HG02938 (cell line): ENCODE measurements at regions not wholly inside any gene's neighbourhood (a gene's known extent, or its start where the extent isn't known, plus 50 kb on each side); places are given as distances from the start of the nearest gene placed in this dataset.
"Not testable (repeated sequence)": the region's sequence is repeated elsewhere in the genome, so short reads cannot be mapped to it uniquely, and the experiment has no call there.

Experiments used
- ATAC-seq: cut with Tn5 transposase; IDR thresholded peaks from one replicate; pipeline ENCODE4 v1.9.1; 2021; ENCODE audit warnings: mild to moderate bottlenecking, moderate library complexity; ENCODE audit not compliant: unreplicated experiment

DNA sequence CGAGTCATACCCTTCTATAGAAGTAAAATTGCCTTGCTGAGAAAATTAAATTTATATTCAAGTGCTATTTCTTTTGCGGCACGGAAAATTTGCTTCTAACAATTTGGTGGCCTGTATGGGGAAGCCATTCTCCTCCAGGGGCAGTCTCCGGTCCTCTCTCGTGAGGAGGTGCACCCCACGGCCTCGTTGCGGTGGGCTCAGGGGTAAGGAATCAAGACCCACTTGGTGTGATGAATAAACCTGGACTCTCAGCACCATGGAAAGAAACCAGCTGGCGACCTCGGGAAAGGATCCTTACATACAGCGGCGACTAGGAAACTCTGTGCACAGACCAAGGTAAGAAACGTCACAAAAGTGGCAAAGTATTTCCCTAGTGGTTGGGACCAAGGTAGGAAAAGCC lies 252.9 kb downstream of the DPY19L2 start:
- ATAC-seq: no peak

- no peak for ATAC-seq
Observed at GRCh38 chr12:63410197-63410596, 258.1 kb downstream of the DPY19L2 start.

GRCh38 chr12:63406781-63407180 lies 255.8 kb upstream of the AVPR1A start:
- no peak for ATAC-seq

GRCh38 chr12:63404611-63405010 lies 253.6 kb upstream of the AVPR1A start:
- ATAC-seq: no peak

- ATAC-seq: no peak
Observed at GRCh38 chr12:63403256-63403655, 252.3 kb upstream of the AVPR1A start.

GRCh38 chr12:63400718-63401117 lies 249.7 kb upstream of the AVPR1A start:
- no peak for ATAC-seq

- ATAC-seq: no peak
Observed at GRCh38 chr12:63400318-63400717, 249.3 kb upstream of the AVPR1A start.

DNA sequence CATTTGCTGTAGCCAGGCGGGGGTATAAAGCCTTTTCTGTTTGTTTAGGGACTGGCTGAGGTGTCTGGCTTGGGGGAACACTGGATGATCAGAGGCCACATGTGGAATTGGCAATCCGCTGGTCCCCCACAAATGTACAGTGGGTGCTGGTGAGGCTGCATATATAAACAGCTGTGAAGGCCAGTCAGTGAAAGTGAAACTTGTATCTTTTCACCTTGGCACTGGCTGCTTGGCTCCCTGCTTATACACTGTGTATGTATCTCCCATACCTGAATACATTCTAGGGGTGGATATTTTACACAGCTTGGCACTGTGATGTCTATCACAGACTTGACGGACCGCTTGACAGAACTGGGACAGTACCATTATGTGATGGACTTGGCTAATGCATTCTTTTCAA lies 246.8 kb upstream of the AVPR1A start:
- no peak for ATAC-seq

DNA sequence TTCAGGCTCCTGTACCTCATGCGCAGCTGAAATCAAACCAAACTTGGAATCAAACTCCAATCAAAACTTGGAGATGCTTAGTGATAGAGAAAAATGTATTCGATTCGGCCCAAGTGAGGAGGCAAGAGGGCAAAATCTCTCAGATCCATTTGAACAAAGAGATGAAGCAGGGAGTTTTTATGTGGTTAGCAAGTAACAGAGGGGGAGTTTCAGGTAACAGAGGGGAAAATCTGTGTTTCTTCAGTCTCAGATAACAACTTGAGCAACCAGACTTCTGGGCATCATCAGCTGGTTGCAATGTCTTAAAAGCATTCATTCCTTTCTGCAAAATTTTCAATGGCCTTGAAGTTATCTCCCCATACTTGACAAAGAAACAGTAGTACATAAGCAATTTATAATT lies 245.1 kb upstream of the AVPR1A start:
- no peak for ATAC-seq

GRCh38 chr12:63394983-63395382 lies 244.0 kb upstream of the AVPR1A start:
- ATAC-seq: no peak

DNA sequence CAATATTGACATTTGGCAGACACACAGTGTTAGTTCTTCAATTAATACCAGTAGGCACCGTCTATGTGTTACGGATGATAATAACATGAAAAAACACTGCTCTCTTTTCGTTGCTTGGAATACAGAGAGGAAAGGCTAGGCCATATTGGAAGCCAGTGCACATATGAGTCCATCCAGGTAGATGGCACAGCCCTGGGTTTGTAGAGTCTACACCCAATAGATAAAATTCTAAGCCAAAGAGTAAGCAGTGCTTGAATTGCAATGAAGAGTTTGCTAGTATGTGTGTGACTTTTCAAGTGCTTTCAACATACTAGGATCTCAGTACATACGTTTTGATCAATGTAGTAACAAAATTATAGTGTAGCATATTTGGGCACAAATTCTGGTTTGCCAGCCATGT lies 243.3 kb upstream of the AVPR1A start:
- ATAC-seq: no peak

- ATAC-seq: no peak
Observed at GRCh38 chr12:63389211-63389610, 238.2 kb upstream of the AVPR1A start.

DNA sequence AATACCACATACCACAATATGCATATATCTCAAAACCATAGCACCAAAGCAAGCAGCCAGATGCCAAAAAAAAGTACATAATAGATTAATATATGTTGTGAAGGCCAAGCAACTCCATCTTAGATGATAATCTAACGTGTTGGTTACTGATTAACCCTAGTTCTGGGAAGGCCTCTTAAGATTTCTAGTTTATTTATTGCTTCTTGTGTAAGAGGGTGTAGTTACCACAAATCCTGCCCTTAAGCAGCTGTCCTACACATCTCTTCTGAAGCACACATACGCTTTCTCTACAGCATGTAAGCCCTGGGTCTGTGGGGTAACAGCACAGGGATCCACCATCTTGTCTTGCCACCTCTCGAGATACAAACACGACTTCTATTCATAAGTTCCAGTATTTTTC lies 236.8 kb upstream of the AVPR1A start:
- ATAC-seq: no peak

DNA sequence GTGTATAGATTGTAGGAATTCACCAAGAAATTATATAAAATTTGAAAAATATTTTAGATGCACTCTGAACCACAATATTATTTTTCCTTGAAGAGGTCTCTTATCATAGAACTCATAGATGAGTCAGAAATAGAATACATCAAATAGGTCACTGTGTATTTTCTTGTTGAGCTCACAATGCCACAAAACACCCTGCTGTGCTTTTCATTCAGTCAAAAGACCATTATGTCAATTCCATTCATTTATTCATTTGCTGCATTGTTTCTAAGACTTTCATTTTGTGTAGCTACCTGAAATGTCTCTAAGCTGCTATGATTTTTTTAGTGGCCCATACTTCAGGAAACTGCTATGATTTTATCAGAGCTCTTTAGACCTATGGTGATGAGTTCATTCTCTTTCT lies 231.9 kb upstream of the AVPR1A start:
- no peak for ATAC-seq

GRCh38 chr12:63362791-63363190 lies 211.8 kb upstream of the AVPR1A start:
- no peak for ATAC-seq

- ATAC-seq: no peak
Observed at GRCh38 chr12:63362166-63362565, 211.2 kb upstream of the AVPR1A start.

GRCh38 chr12:63354969-63355368 lies 204.0 kb upstream of the AVPR1A start:
- ATAC-seq: no peak

DNA sequence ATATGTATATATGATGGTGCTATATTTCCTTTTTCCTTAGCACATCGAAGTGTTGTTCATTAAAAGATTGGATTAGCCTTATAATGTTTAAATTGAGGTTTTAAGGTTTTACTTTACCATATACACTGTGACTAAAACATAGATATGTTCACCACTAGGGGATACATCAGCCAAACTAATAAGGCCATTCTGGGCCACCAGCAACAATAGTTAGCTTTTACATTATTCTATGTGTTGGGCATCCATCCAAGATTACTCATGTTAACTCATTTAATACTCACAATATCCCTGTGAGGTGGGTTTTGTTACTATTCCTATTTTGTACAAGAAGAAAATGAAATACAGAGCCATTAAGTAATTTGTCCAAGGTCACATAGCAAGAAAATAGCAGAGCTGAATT lies 202.6 kb upstream of the AVPR1A start:
- no peak for ATAC-seq

GRCh38 chr12:63351370-63351769 lies 200.4 kb upstream of the AVPR1A start:
- ATAC-seq: no peak

- no peak for ATAC-seq
Observed at GRCh38 chr12:63348556-63348955, 197.6 kb upstream of the AVPR1A start.

DNA sequence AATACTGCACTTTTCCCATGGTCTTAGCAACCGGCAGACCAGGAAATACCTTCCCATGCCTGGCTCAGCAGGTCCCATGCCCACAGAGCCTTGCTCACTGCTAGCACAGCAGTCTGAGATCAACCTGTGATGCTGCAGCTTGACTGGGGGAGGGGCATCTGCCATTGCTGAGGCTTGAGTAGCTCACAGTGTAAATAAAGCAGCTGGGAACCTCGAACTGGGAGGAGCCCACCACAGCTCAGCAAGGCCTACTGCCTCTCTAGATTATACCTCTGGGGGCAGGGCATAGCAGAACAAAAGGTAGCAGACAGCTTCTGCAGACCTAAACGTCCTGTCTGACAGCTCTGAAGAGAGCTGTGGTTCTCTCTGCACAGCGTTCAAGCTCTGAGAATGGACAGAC lies 186.2 kb upstream of the AVPR1A start:
- not testable (repeated sequence) for ATAC-seq

GRCh38 chr12:63326260-63326659 lies 175.3 kb upstream of the AVPR1A start:
- no peak for ATAC-seq

GRCh38 chr12:63325757-63326156 lies 174.8 kb upstream of the AVPR1A start:
- no peak for ATAC-seq

DNA sequence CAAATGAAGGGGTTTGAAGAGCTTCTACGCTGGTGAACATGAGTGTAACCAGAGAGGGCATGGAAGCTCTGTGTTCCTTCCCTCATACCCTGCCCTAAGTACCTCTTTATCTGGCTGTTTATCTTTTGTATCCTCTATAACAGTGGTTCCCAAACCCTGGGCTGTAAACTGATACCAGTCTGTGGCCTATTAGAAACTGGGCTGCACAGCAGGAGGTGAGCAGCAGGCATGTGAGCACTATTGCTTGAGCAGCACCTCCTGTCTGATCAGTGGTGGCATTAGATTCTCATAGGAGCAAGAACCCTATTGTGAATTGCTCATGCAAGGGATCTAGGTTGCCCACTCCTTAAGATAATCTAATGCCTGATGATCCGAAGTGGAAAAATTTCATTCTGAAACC lies 172.9 kb upstream of the AVPR1A start:
- no peak for ATAC-seq
